Astrocyte (in vitro differentiated cells and primary cell): ENCODE measurements at regions not wholly inside any gene's neighbourhood (a gene's known extent, or its start where the extent isn't known, plus 50 kb on each side); places are given as distances from the start of the nearest gene placed in this dataset.
A peak's percentile ranks its signal among the peaks of the same experiment; 100 is the strongest.

Experiments used
- DNase-seq: peaks from one replicate; pipeline ENCODE4 v3.0.0-alpha.2; 2010; ENCODE audit warnings: low read depth
- FAIRE-seq: peaks from 2 replicates; lab custom pipeline; 2011; peaks lifted over from hg19 to GRCh38; lab: Jason Lieb, UNC
- H2AFZ ChIP-seq: 2 replicates; pipeline ENCODE4 v1.6.0; 2012; ENCODE audit warnings: low read depth, low read length, inconsistent platforms
- H3K27ac ChIP-seq: 2 replicates; pipeline ENCODE4 v1.5.1; 2011; ENCODE audit warnings: low read depth, low read length, inconsistent platforms
- H3K27me3 ChIP-seq: 2 replicates; pipeline ENCODE4 v1.6.0; 2011; ENCODE audit warnings: low read length, inconsistent platforms; ENCODE audit not compliant: insufficient read depth
- H3K36me3 ChIP-seq: 2 replicates; pipeline ENCODE4 v1.5.1; 2011; ENCODE audit warnings: low read length, inconsistent platforms; ENCODE audit not compliant: insufficient read depth
- H3K4me1 ChIP-seq: 2 replicates; pipeline ENCODE4 v1.5.1; 2011; ENCODE audit warnings: low read length, inconsistent platforms; ENCODE audit not compliant: insufficient read depth
- H3K4me2 ChIP-seq: 2 replicates; pipeline ENCODE4 v1.6.0; 2012; ENCODE audit warnings: low read length, inconsistent platforms
- H3K4me3 ChIP-seq: 2 replicates; pipeline ENCODE4 v1.5.1; 2011; ENCODE audit warnings: low read depth, mild to moderate bottlenecking, low read length, inconsistent platforms; ENCODE audit not compliant: insufficient read depth
- H3K79me2 ChIP-seq: 2 replicates; pipeline ENCODE4 v1.6.0; 2012; ENCODE audit warnings: mild to moderate bottlenecking, low read length, inconsistent platforms; ENCODE audit not compliant: insufficient read depth
- H3K9ac ChIP-seq: 2 replicates; pipeline ENCODE4 v1.6.0; 2012; ENCODE audit warnings: mild to moderate bottlenecking, low read length, inconsistent platforms
- H3K9me3 ChIP-seq: 2 replicates; pipeline ENCODE4 v1.5.1; 2012; ENCODE audit warnings: low read depth, mild to moderate bottlenecking, low read length, inconsistent platforms; ENCODE audit not compliant: insufficient read depth
- H4K20me1 ChIP-seq: 2 replicates; pipeline ENCODE4 v1.6.0; 2012; ENCODE audit warnings: low read length, inconsistent platforms; ENCODE audit not compliant: insufficient read depth
- H3K27ac Mint-ChIP-seq: one replicate; pipeline ENCODE4 v1.8.0; 2021; ENCODE audit warnings: mild to moderate bottlenecking, mixed read lengths; ENCODE audit not compliant: unreplicated experiment
- H3K27me3 Mint-ChIP-seq: one replicate; pipeline ENCODE4 v1.8.0; 2021; ENCODE audit warnings: low read depth, mixed read lengths; ENCODE audit not compliant: unreplicated experiment
- H3K36me3 Mint-ChIP-seq: one replicate; pipeline ENCODE4 v1.8.0; 2021; ENCODE audit warnings: low read depth, mixed read lengths; ENCODE audit not compliant: unreplicated experiment
- H3K4me1 Mint-ChIP-seq: one replicate; pipeline ENCODE4 v1.8.0; 2021; ENCODE audit warnings: low read depth, mixed read lengths; ENCODE audit not compliant: unreplicated experiment
- H3K4me3 Mint-ChIP-seq: one replicate; pipeline ENCODE4 v1.8.0; 2021; ENCODE audit warnings: mild to moderate bottlenecking, moderate library complexity, mixed read lengths; ENCODE audit not compliant: unreplicated experiment
- H3K9me3 Mint-ChIP-seq: one replicate; pipeline ENCODE4 v1.8.0; 2021; ENCODE audit warnings: mild to moderate bottlenecking, mixed read lengths; ENCODE audit not compliant: unreplicated experiment
- EZH2 ChIP-seq: IDR thresholded peaks from 2 replicates; pipeline ENCODE4 v1.6.1; 2012; ENCODE audit warnings: mild to moderate bottlenecking, low read length, inconsistent platforms; ENCODE audit not compliant: insufficient read depth
- TF ChIP-seq, protein P1 (sequence below): IDR thresholded peaks from 2 replicates; pipeline ENCODE4 v1.5.1; 2011; ENCODE audit warnings: low read depth, mild to moderate bottlenecking, inconsistent platforms, low read length, moderate library complexity; ENCODE audit not compliant: insufficient read depth

DNA sequence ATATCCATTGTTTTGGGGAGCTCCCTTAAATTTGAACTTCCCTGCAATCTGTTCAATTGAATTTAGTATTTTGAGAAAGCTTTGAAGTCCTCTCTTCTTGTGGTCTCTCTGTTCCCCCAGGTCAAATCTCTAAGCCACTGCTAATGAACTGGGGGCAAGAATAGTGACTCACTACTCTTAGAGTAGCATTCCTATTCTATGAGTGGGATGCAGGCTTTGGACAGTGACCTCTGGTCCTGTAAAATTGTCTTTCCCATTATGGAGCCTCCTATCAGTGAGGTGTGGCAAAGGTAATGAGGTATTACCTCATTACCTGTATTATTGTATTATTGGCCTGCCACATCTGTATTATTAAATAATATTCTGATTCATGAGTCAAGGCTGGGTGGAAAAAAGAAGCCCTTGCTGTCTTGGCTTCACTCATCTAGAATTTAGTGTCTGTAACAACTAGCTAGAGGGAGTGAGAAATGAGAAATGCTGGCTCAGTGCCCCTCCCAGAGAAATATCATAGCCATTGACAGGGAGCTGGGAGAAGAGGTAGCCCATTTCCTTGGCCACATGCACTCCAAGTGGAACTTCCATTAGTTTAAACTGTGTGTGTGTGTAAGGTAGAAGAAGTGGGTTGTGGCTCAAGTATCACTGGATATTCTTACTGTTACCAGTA lies 393.9 kb upstream of the CTSO start:
- Histone ChIP-seq H3K4me1 (peaks cover 12% of the 10 kb centered on the region), H2AFZ (no peak overlapping the region), H3K36me3 (no peaks in the 10 kb centered on the region), H3K9ac (no peak overlapping the region), H4K20me1 (no peaks in the 10 kb centered on the region), H3K79me2 (no peaks in the 10 kb centered on the region), H3K4me2 (peak overlapping the region; percentile 37), H3K27ac (no peak overlapping the region), H3K27me3 (no peaks in the 10 kb centered on the region), H3K4me3 (no peak overlapping the region), H3K9me3 (no peaks in the 10 kb centered on the region)
- Mint-ChIP-seq H3K4me1 (peaks cover 23% of the 10 kb centered on the region), H3K27me3 (no peaks in the 10 kb centered on the region), H3K9me3 (no peaks in the 10 kb centered on the region), H3K4me3 (no peak overlapping the region), H3K27ac (peak overlapping the region; percentile 90), H3K36me3 (no peaks in the 10 kb centered on the region)
- peak; percentile 91 for FAIRE-seq
- DNase-seq = peak; percentile 74
- no peak for TF ChIP-seq EZH2
- TF ChIP-seq, protein P1, sequence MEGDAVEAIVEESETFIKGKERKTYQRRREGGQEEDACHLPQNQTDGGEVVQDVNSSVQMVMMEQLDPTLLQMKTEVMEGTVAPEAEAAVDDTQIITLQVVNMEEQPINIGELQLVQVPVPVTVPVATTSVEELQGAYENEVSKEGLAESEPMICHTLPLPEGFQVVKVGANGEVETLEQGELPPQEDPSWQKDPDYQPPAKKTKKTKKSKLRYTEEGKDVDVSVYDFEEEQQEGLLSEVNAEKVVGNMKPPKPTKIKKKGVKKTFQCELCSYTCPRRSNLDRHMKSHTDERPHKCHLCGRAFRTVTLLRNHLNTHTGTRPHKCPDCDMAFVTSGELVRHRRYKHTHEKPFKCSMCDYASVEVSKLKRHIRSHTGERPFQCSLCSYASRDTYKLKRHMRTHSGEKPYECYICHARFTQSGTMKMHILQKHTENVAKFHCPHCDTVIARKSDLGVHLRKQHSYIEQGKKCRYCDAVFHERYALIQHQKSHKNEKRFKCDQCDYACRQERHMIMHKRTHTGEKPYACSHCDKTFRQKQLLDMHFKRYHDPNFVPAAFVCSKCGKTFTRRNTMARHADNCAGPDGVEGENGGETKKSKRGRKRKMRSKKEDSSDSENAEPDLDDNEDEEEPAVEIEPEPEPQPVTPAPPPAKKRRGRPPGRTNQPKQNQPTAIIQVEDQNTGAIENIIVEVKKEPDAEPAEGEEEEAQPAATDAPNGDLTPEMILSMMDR = no peak

DNA sequence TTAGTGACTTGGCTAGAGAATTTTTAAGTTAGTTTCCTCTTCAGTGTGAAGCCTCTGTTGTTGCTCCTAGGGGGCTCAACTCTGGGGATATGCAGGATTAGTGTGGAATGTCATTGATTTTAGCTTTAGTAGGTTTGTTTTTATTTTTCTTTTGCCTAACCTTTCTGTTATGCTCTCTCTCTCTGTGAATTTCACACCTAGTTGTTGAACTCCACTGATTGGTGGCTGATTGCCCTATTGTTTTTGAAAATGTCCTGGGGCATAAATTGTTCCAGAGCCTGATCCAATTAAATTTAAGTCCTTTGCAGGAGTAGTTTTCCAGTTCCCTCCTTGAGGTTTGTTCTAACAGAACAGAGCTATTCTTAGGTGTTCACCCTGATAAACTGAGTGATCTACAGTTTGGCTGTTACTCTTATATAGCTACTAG lies 393.3 kb upstream of the CTSO start:
- Histone ChIP-seq H3K4me2 (peak overlapping the region; percentile 37), H3K4me3 (no peak overlapping the region), H3K9ac (no peak overlapping the region), H3K4me1 (peaks cover 12% of the 10 kb centered on the region), H3K79me2 (no peaks in the 10 kb centered on the region), H2AFZ (no peak overlapping the region), H3K27me3 (no peaks in the 10 kb centered on the region), H4K20me1 (no peaks in the 10 kb centered on the region), H3K27ac (no peak overlapping the region), H3K36me3 (no peaks in the 10 kb centered on the region), H3K9me3 (no peaks in the 10 kb centered on the region)
- TF ChIP-seq, protein P1 = no peak
- no peak for TF ChIP-seq EZH2
- DNase-seq (no peak), FAIRE-seq (peak; percentile 29)
- Mint-ChIP-seq H3K27me3 (no peaks in the 10 kb centered on the region), H3K27ac (peak overlapping the region; percentile 90), H3K36me3 (no peaks in the 10 kb centered on the region), H3K9me3 (no peaks in the 10 kb centered on the region), H3K4me1 (peaks cover 23% of the 10 kb centered on the region), H3K4me3 (no peak overlapping the region)

DNA sequence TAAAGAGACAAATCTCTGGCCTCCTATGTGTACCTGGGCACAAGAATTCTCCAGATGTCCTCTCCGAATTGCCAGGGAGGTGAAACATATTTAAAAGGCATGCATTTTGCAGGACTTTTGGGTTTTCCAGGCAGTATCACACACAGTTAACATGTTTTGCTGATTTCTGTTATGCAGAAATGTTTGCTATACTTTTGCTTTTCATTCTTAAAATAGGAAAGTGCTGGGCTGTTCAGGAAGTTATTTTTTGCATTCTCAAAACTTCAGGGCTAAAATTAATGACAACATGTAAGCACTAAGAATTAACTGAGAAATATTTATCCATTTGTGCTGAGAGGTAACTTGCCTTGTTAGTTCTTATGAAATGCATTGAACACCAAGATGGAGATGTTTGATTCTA lies 390.7 kb upstream of the CTSO start:
- DNase-seq = no peak
- H3K27ac Mint-ChIP-seq = no peak overlapping the region
- H3K4me3 ChIP-seq = no peak overlapping the region
- H2AFZ ChIP-seq = peak overlapping the region; percentile 27
- H3K9ac ChIP-seq = no peak overlapping the region
- H3K27me3 ChIP-seq = no peaks in the 10 kb centered on the region
- no peak for FAIRE-seq
- H3K9me3 ChIP-seq = no peaks in the 10 kb centered on the region
- H3K9me3 Mint-ChIP-seq = no peaks in the 10 kb centered on the region
- H3K27me3 Mint-ChIP-seq = no peaks in the 10 kb centered on the region
- H3K4me2 ChIP-seq = no peak overlapping the region
- H4K20me1 ChIP-seq = no peaks in the 10 kb centered on the region
- no peak overlapping the region for H3K27ac ChIP-seq
- H3K79me2 ChIP-seq = no peaks in the 10 kb centered on the region
- peaks cover 25% of the 10 kb centered on the region for H3K4me1 Mint-ChIP-seq
- H3K36me3 Mint-ChIP-seq = no peaks in the 10 kb centered on the region
- H3K4me3 Mint-ChIP-seq = no peak overlapping the region
- TF ChIP-seq EZH2 = no peak
- TF ChIP-seq, protein P1 = no peak
- H3K4me1 ChIP-seq = peaks cover 12% of the 10 kb centered on the region
- H3K36me3 ChIP-seq = no peaks in the 10 kb centered on the region
